ENCODE measurements at regions not wholly inside any gene's neighbourhood (a gene's known extent, or its start where the extent isn't known, plus 50 kb on each side); places are given as distances from the start of the nearest gene placed in this dataset.

- TF ChIP-seq POLR2A (IDR thresholded peaks at IDR 0.05; ENCODE audit: low read length) (no peak), GATA1 (IDR thresholded peaks at IDR 0.05; ENCODE audit: low read depth, low read length) (no peak)
These were observed 118.5 kb upstream of the PABPC4L start for GRCh38 chr4:134320048-134320447.
